K562 (cell line): ENCODE measurements at regions not wholly inside any gene's neighbourhood (a gene's known extent, or its start where the extent isn't known, plus 50 kb on each side); places are given as distances from the start of the nearest gene placed in this dataset.
A peak's percentile ranks its signal among the peaks of the same experiment; 100 is the strongest.

Experiments
- ARNT ChIP-seq, 2 experiments: fragments of 450-650 bp; IDR thresholded peaks; 2 replicates each; pipeline ENCODE4 v1.6.1; 2016; ENCODE audit warnings: mild to moderate bottlenecking in 1 of 2
- BRCA1 ChIP-seq, 2 experiments: fragments of 450-650 bp in 1 of 2; sonication (generic) in 1 of 2; formaldehyde crosslinking in 1 of 2; IDR thresholded peaks; 2 replicates each; pipeline versions ENCODE4 v1.5.0 to v1.6.1; 2017 to 2020; ENCODE audit warnings: mild to moderate bottlenecking in 1 of 2, missing genetic modification reagents in 1 of 2
- CBFA2T2 ChIP-seq: fragments of 450-650 bp; conservative IDR thresholded peaks from 2 replicates; pipeline ENCODE4 v1.6.1; 2017; ENCODE audit warnings: mild to moderate bottlenecking
- CBX8 ChIP-seq: fragments of 200-600 bp; sonication (generic); IDR thresholded peaks from 2 replicates; pipeline ENCODE4 v1.6.1; 2012; ENCODE audit warnings: borderline replicate concordance, mixed run types, low read depth, mild to moderate bottlenecking, moderate library complexity, mixed read lengths, low read length, control low read depth, inconsistent platforms; ENCODE audit not compliant: poor library complexity, severe bottlenecking; ENCODE audit errors: extremely low read depth
- JUNB ChIP-seq: fragments of 450-650 bp; formaldehyde crosslinking; conservative IDR thresholded peaks from 2 replicates; pipeline ENCODE4 v1.4.0; 2020; ENCODE audit warnings: mild to moderate bottlenecking
- KLF10 ChIP-seq: fragments of 250-450 bp; sonication (Bioruptor Pico); IDR thresholded peaks from 2 replicates; pipeline ENCODE4 v1.6.1; 2021; ENCODE audit warnings: matching md5 sums
- NBN ChIP-seq: fragments of 450-650 bp; IDR thresholded peaks from 2 replicates; pipeline ENCODE4 v1.6.1; 2016; ENCODE audit warnings: low read depth, mild to moderate bottlenecking
- PTBP1 ChIP-seq: fragments of 200-400 bp; formaldehyde crosslinking; IDR thresholded peaks from 2 replicates; pipeline ENCODE4 v1.6.1; 2017; ENCODE audit warnings: low read depth, low read length
- RCOR1 ChIP-seq, 2 experiments: IDR thresholded peaks; 2 replicates each; pipeline ENCODE4 v1.6.1; 2012; ENCODE audit warnings: low read depth in 2 of 2, low read length in 2 of 2, borderline replicate concordance in 1 of 2, improper control_type of control experiment in 1 of 2
- RHOXF2B ChIP-seq: fragments of 250-450 bp; sonication (Bioruptor Pico); conservative IDR thresholded peaks from 2 replicates; pipeline ENCODE4 v1.5.1; 2021
- SRSF7 ChIP-seq: fragments of 200-400 bp; formaldehyde crosslinking; optimal IDR thresholded peaks from 2 replicates; pipeline ENCODE3; 2017; ENCODE audit warnings: mild to moderate bottlenecking, low read depth, low read length
- STAG1 ChIP-seq: sonication (generic); formaldehyde crosslinking; IDR thresholded peaks from 2 replicates; pipeline ENCODE4 v1.5.0; 2020; ENCODE audit warnings: missing genetic modification reagents, borderline replicate concordance
- TRIM24 ChIP-seq, 2 experiments: fragments of 450-650 bp; IDR thresholded peaks; 2 replicates each; pipeline ENCODE4 v1.6.1; 2016
- ZBTB1 ChIP-seq: sonication (generic); formaldehyde crosslinking; IDR thresholded peaks from 2 replicates; pipeline ENCODE4 v1.8.1; 2023; ENCODE audit warnings: missing genetic modification reagents, low read depth, mild to moderate bottlenecking, borderline replicate concordance
- ZNF384 ChIP-seq: IDR thresholded peaks from 2 replicates; pipeline ENCODE4 v1.6.1; 2012; ENCODE audit warnings: low read depth, low read length, improper control_type of control experiment
- ZNF407 ChIP-seq: fragments of 450-650 bp; IDR thresholded peaks from 2 replicates; pipeline ENCODE4 v1.6.1; 2016; ENCODE audit warnings: low read depth
- TF ChIP-seq, protein P1 (sequence below): fragments of 450-650 bp; IDR thresholded peaks from 2 replicates; pipeline ENCODE4 v1.6.1; 2016; ENCODE audit warnings: missing biosample characterization, missing genetic modification characterization

- no peak for TF ChIP-seq ZNF407
- no peak for TF ChIP-seq PTBP1
- no peak for TF ChIP-seq BRCA1 (IDR thresholded peaks at IDR 0.05)
- no peak for TF ChIP-seq BRCA1 (CRISPR knock-in tag; IDR thresholded peaks at IDR 0.05)
- TF ChIP-seq RCOR1 (IDR thresholded peaks at IDR 0.05; ENCODE audit: borderline replicate concordance in 1 of 2, low read depth in 2 of 2, low read length in 2 of 2) = peak in 1 of 2 experiments; percentile 82; a peak in 2 of 4 replicates
- TF ChIP-seq, protein P1, sequence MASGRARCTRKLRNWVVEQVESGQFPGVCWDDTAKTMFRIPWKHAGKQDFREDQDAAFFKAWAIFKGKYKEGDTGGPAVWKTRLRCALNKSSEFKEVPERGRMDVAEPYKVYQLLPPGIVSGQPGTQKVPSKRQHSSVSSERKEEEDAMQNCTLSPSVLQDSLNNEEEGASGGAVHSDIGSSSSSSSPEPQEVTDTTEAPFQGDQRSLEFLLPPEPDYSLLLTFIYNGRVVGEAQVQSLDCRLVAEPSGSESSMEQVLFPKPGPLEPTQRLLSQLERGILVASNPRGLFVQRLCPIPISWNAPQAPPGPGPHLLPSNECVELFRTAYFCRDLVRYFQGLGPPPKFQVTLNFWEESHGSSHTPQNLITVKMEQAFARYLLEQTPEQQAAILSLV (tag) = peak; percentile 75
- no peak for TF ChIP-seq RHOXF2B (CRISPR knock-in tag)
- TF ChIP-seq NBN = peak; percentile 76
- TF ChIP-seq ARNT (IDR thresholded peaks at IDR 0.05) = peak in 1 of 2 experiments; percentile 94; a peak in 2 of 4 replicates
- no peak for TF ChIP-seq SRSF7
- TF ChIP-seq CBX8 = no peak
- no peak for TF ChIP-seq STAG1 (CRISPR knock-in tag)
- no peak for TF ChIP-seq ZBTB1
- no peak for TF ChIP-seq KLF10
- TF ChIP-seq JUNB (CRISPR knock-in tag) = peak; percentile 95
- TF ChIP-seq ZNF384 = peak; percentile 91
- peak; percentile 85 to 92; a peak in 2 of 4 replicates for TF ChIP-seq TRIM24 (IDR thresholded peaks at IDR 0.05)
- peak; percentile 27; the same call in 1 of the 2 replicates for TF ChIP-seq CBFA2T2
Observed at GRCh38 chr2:176931588-176932563, 280.7 kb upstream of the HNRNPA3 start (continued).
